ENCODE measurements at regions not wholly inside any gene's neighbourhood (a gene's known extent, or its start where the extent isn't known, plus 50 kb on each side); places are given as distances from the start of the nearest gene placed in this dataset.

GRCh38 chr1:90277270-90277669 is 282.4 kb downstream of the ZNF326 start:
- Mint-ChIP-seq H3K36me3 (ENCODE audit: low read depth) (no peaks in the 10 kb centered on the region), H3K4me3 (no peak overlapping the region), H3K9me3 (no peaks in the 10 kb centered on the region)

GRCh38 chr1:90274376-90274775 is 279.5 kb downstream of the ZNF326 start:
- no peak for TF ChIP-seq CTCF (IDR thresholded peaks at IDR 0.05; ENCODE audit: unreplicated experiment in 3 of 3)
- Mint-ChIP-seq H3K27ac (no peak overlapping the region), H3K4me1 (peaks cover 3% of the 10 kb centered on the region), H3K9me3 (no peaks in the 10 kb centered on the region), H3K36me3 (ENCODE audit: low read depth) (no peaks in the 10 kb centered on the region), H3K4me3 (no peak overlapping the region), H3K27me3 (ENCODE audit: low read depth) (peaks cover 8% of the 10 kb centered on the region)

More at GRCh38 chr1:90277270-90277669, 282.4 kb downstream of the ZNF326 start:
- Mint-ChIP-seq H3K27me3 (ENCODE audit: low read depth) (peaks cover 8% of the 10 kb centered on the region), H3K4me1 (peaks cover 11% of the 10 kb centered on the region), H3K27ac (no peak overlapping the region)
- no peak for TF ChIP-seq CTCF (IDR thresholded peaks at IDR 0.05; ENCODE audit: unreplicated experiment in 3 of 3)

GRCh38 chr1:90273241-90273774 is 278.4 kb downstream of the ZNF326 start:
- no peaks in the 10 kb centered on the region for H3K36me3 Mint-ChIP-seq (ENCODE audit: low read depth)
- H3K27me3 Mint-ChIP-seq (ENCODE audit: low read depth) = peaks cover 8% of the 10 kb centered on the region
- H3K27ac Mint-ChIP-seq = no peak overlapping the region
- H3K9me3 Mint-ChIP-seq = no peaks in the 10 kb centered on the region
- no peak for TF ChIP-seq CTCF (IDR thresholded peaks at IDR 0.05; ENCODE audit: unreplicated experiment in 3 of 3)
- H3K4me3 Mint-ChIP-seq = no peak overlapping the region
- peaks cover 3% of the 10 kb centered on the region for H3K4me1 Mint-ChIP-seq

- Mint-ChIP-seq H3K36me3 (ENCODE audit: low read depth) (no peaks in the 10 kb centered on the region), H3K27me3 (ENCODE audit: low read depth) (peaks cover 6% of the 10 kb centered on the region), H3K27ac (no peak overlapping the region), H3K4me1 (peaks cover 5% of the 10 kb centered on the region), H3K9me3 (peaks cover 8% of the 10 kb centered on the region), H3K4me3 (no peak overlapping the region)
- no peak for TF ChIP-seq CTCF (IDR thresholded peaks at IDR 0.05; ENCODE audit: unreplicated experiment in 3 of 3)
Measured at GRCh38 chr1:90262791-90263190, 267.9 kb downstream of the ZNF326 start.

- no peak overlapping the region for H3K27ac Mint-ChIP-seq
- H3K4me1 Mint-ChIP-seq = peaks cover 5% of the 10 kb centered on the region
- H3K27me3 Mint-ChIP-seq (ENCODE audit: low read depth) = peaks cover 6% of the 10 kb centered on the region
- H3K9me3 Mint-ChIP-seq = peaks cover 8% of the 10 kb centered on the region
- H3K36me3 Mint-ChIP-seq (ENCODE audit: low read depth) = no peaks in the 10 kb centered on the region
- TF ChIP-seq CTCF (IDR thresholded peaks at IDR 0.05; ENCODE audit: unreplicated experiment in 3 of 3) = no peak
- H3K4me3 Mint-ChIP-seq = no peak overlapping the region
Measured at GRCh38 chr1:90262286-90262685, 267.4 kb downstream of the ZNF326 start.

- no peak overlapping the region for H3K4me3 Mint-ChIP-seq
- H3K27ac Mint-ChIP-seq = no peak overlapping the region
- H3K4me1 Mint-ChIP-seq = no peaks in the 10 kb centered on the region
Measured at GRCh38 chr1:90246069-90246468, 251.2 kb downstream of the ZNF326 start.

More at GRCh38 chr1:90246069-90246468, 251.2 kb downstream of the ZNF326 start:
- no peak for TF ChIP-seq CTCF (IDR thresholded peaks at IDR 0.05; ENCODE audit: unreplicated experiment in 3 of 3)
- Mint-ChIP-seq H3K36me3 (ENCODE audit: low read depth) (no peaks in the 10 kb centered on the region), H3K9me3 (peaks cover 17% of the 10 kb centered on the region), H3K27me3 (ENCODE audit: low read depth) (no peaks in the 10 kb centered on the region)
